HG03135 (cell line): ENCODE measurements at regions not wholly inside any gene's neighbourhood (a gene's known extent, or its start where the extent isn't known, plus 50 kb on each side); places are given as distances from the start of the nearest gene placed in this dataset.

Experiments used
- ATAC-seq: cut with Tn5 transposase; IDR thresholded peaks from one replicate; pipeline ENCODE4 v1.9.1; 2021; ENCODE audit warnings: mild to moderate bottlenecking, moderate library complexity; ENCODE audit not compliant: unreplicated experiment

- no peak for ATAC-seq
Observed at GRCh38 chr22:48254311-48254873, 1491.9 kb downstream of the TBC1D22A start.

- no peak for ATAC-seq
Observed at GRCh38 chr22:48253573-48253972, 1491.1 kb downstream of the TBC1D22A start.

GRCh38 chr22:48253136-48253535 is 1490.7 kb downstream of the TBC1D22A start:
- ATAC-seq = no peak

GRCh38 chr22:48251629-48252028 is 1489.2 kb downstream of the TBC1D22A start:
- no peak for ATAC-seq

GRCh38 chr22:48250937-48251530 is 1488.6 kb downstream of the TBC1D22A start:
- no peak for ATAC-seq

GRCh38 chr22:48250286-48250895 is 1487.9 kb downstream of the TBC1D22A start:
- no peak for ATAC-seq

GRCh38 chr22:48249713-48250268 is 1487.3 kb downstream of the TBC1D22A start:
- ATAC-seq = no peak

GRCh38 chr22:48248901-48249455 is 1486.5 kb downstream of the TBC1D22A start:
- ATAC-seq = no peak

- ATAC-seq = no peak
Observed at GRCh38 chr22:48247829-48248228, 1485.4 kb downstream of the TBC1D22A start.

- ATAC-seq = no peak
Observed at GRCh38 chr22:48245196-48245485, 1482.7 kb downstream of the TBC1D22A start.

GRCh38 chr22:48244388-48245195 is 1482.1 kb downstream of the TBC1D22A start:
- ATAC-seq = no peak

GRCh38 chr22:48242461-48242864 is 1480.0 kb downstream of the TBC1D22A start:
- ATAC-seq = no peak

- no peak for ATAC-seq
Observed at GRCh38 chr22:48241658-48242057, 1479.2 kb downstream of the TBC1D22A start.

- no peak for ATAC-seq
Observed at GRCh38 chr22:48240935-48241230, 1478.4 kb downstream of the TBC1D22A start.

- no peak for ATAC-seq
Observed at GRCh38 chr22:48240148-48240934, 1477.9 kb downstream of the TBC1D22A start.

GRCh38 chr22:48239461-48240147 is 1477.2 kb downstream of the TBC1D22A start:
- no peak for ATAC-seq

- ATAC-seq = no peak
Observed at GRCh38 chr22:48238966-48239365, 1476.5 kb downstream of the TBC1D22A start.

- no peak for ATAC-seq
Observed at GRCh38 chr22:48238284-48238915, 1476.0 kb downstream of the TBC1D22A start.

- ATAC-seq = no peak
Observed at GRCh38 chr22:48237466-48238283, 1475.2 kb downstream of the TBC1D22A start.
